Fibroblast of lung (primary cell): ENCODE measurements at regions not wholly inside any gene's neighbourhood (a gene's known extent, or its start where the extent isn't known, plus 50 kb on each side); places are given as distances from the start of the nearest gene placed in this dataset.

ENCODE experiments used
- EZH2 ChIP-seq: IDR thresholded peaks from 2 replicates; pipeline ENCODE4 v1.5.1; 2012; ENCODE audit warnings: low read length, control low read depth, mild to moderate bottlenecking; ENCODE audit errors: missing control alignments
- TF ChIP-seq, protein P1 (sequence below), 2 donors: IDR thresholded peaks in 1 of 2; conservative IDR thresholded peaks in 1 of 2; 1 replicate in 1 of 2; 2 replicates in 1 of 2; pipeline ENCODE4 v1.5.1; 2011 to 2012; ENCODE audit warnings: low read length in 2 of 2, control low read depth in 1 of 2, inconsistent platforms in 1 of 2, low read depth in 1 of 2, mild to moderate bottlenecking in 1 of 2

DNA sequence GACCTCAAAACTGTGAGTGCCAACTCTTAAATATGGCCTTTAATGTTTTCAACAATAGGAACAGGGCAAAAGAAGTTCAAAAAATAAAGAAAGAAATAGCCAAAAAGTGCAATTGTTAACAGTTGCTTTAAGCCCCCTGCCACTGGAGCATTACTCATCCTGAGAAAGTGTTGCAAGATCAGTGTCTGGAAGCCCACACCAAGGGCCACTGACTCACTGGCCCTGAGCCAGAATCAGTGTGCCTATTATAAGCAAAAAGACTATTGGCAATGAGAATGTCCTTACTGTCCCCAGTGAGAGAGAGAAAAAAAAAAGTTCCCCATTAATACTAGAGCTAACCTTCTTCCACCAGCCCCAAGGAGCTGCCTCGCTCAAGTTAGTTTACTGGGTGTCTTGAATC, 480.1 kb upstream of the ZNF385D start:
- TF ChIP-seq, protein P1, sequence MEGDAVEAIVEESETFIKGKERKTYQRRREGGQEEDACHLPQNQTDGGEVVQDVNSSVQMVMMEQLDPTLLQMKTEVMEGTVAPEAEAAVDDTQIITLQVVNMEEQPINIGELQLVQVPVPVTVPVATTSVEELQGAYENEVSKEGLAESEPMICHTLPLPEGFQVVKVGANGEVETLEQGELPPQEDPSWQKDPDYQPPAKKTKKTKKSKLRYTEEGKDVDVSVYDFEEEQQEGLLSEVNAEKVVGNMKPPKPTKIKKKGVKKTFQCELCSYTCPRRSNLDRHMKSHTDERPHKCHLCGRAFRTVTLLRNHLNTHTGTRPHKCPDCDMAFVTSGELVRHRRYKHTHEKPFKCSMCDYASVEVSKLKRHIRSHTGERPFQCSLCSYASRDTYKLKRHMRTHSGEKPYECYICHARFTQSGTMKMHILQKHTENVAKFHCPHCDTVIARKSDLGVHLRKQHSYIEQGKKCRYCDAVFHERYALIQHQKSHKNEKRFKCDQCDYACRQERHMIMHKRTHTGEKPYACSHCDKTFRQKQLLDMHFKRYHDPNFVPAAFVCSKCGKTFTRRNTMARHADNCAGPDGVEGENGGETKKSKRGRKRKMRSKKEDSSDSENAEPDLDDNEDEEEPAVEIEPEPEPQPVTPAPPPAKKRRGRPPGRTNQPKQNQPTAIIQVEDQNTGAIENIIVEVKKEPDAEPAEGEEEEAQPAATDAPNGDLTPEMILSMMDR (conservative IDR thresholded peaks at IDR 0.05 in 1 of 2, IDR thresholded peaks at IDR 0.05 in 1 of 2; ENCODE audit: low read depth in 1 of 2, low read length in 2 of 2): no peak
- no peak for TF ChIP-seq EZH2
